ENCODE measurements at regions not wholly inside any gene's neighbourhood (a gene's known extent, or its start where the extent isn't known, plus 50 kb on each side); places are given as distances from the start of the nearest gene placed in this dataset.
"Not testable (repeated sequence)": the region's sequence is repeated elsewhere in the genome, so short reads cannot be mapped to it uniquely, and the experiment has no call there.

DNA sequence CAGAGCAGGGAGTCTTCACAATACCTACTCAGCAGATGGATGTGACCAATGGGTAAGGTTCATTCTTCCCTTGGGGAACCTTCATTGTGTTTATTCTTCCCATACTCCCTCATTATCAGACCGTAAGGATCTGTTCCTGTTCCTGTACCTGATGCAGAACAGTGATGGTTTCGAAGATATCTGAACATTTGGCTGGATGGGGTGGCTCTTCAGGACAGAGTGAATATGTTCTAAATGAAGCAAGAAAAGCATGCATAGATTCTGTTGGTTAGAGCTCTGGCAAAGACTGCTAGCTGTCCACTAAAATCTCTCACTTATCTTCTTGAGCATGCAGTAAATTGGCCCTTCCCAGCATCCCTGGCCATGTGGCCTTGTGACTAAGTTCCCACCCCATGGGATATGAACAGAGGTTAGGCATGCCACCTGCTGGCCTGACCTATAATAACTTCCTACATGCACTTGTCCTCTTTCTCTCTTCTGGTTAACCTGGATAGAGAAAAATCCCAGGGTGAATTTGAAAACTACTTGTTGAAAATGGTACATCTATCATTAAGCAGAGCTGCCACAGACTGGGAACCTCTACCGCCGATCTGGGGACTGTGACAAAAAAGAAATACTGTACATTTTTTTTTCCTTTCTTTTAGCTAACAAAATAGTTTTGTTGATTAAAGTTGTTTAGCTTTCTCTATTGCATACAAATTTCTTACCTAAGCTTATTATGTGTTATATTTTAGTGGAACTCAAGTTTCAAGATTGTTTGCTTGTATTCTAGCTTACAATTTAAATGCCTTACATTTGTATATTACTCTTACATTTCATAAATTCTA is 60.0 kb upstream of the BANK1 start:
- peak; percentile 12 to 42 for DNase-seq (ENCODE audit: low read depth in 2 of 2)

DNA sequence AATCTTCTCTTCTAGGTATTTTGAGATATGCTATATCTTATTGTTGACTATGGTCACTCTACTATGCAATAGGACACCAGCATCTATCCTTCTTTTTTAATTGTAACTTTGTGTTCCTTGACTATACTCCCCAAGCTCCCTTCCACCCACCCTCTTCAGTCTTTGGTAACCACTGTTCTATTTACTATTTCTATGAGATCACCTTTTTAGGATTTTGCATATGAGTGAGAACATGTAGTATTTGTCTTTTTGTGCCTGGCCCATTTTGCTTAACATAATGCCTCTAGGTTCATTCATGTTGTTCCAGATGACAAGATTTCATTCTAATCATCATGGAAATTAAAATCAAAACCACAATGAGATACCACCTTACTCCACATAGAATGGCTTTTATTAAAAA is 63.3 kb upstream of the BANK1 start:
- DNase-seq (ENCODE audit: low read depth in 2 of 2) = no peak

DNA sequence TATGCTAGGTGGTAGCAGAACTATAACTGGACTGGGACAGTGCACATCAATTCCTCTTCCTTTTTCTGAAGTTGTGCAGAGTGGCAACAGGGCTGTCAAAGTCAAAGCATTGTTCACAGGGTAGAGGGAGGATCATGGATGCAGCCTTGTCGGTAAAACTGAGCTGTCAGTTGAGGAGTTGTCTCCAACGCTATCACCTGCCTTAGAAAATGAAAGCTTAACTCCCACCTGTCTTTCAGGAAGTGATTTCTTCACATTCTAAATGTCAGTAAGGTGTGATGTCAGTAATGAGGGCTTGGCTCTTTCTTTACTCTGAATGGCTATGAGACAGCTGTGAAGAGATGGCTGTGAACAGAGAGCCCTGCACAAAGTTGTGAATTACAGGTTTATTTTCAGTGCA is 66.4 kb upstream of the BANK1 start:
- DNase-seq (ENCODE audit: low read depth in 2 of 2) = no peak

DNA sequence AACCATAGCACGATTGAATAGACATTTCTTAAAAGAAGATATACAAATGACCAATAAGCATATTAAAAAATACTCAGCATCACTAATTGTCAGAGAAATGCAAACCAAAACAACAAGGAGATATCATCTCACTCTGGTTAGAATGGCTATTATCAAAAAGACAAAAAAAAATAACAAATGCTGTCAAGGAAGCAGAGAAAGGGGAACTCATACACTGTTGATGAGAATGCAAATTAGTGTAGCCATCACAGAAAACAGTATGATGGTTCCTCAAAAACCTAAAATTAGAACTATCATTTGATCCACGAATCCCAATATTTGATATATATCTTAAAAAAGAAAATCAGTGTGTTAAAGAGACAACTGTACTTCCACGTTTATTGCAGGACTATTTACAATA is 71.7 kb upstream of the BANK1 start:
- DNase-seq (ENCODE audit: low read depth in 2 of 2) = no peak

DNA sequence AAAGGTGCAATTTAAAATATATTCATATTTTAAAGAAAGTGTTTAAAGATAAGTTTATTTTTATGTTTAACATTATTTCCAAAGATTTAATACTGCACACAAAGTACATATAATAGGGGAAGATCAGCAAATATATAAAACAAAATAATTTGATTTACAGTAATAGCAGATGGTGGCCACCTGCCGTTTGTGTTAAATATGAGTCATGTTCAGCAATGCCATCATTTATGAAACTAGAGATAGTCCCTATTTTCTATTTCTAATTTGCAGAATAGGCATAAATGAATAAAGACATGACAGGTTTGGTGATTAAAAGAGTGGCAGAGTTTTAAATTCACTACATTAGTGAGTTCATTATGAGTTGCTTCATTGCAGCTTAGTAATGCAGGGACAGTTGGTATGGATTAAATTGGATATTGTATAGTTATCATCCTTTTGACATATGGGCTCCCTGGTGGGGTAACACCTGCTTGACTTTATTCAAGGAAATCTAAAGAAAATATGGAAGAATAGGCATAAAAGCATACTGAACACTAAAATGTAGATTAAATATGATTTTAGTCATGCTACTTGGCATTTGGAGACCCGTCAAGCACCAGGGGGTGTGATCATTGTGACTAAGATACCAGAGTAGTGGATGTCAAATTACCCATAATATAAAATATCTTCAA is 78.8 kb upstream of the BANK1 start:
- DNase-seq (ENCODE audit: low read depth in 2 of 2) = no peak

DNA sequence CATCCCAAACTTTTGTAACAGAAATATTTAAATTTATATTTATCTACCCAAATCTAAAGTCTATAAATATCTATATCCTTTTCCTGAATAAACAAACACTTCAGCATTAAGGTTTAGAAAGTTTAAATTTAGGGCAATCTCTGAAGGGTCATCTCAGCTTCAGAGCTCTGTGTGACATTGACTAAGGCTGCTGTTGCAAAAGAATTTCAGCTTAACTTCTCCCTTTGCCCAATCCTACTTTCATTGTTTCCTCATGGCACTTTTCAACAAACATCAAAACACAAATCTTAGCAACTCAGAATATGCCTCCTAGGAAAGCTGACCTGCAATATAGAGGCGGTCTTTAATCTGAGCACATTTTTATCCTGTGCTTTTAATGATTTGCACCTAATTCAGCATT is 79.7 kb upstream of the BANK1 start:
- DNase-seq (ENCODE audit: low read depth in 2 of 2) = no peak

DNA sequence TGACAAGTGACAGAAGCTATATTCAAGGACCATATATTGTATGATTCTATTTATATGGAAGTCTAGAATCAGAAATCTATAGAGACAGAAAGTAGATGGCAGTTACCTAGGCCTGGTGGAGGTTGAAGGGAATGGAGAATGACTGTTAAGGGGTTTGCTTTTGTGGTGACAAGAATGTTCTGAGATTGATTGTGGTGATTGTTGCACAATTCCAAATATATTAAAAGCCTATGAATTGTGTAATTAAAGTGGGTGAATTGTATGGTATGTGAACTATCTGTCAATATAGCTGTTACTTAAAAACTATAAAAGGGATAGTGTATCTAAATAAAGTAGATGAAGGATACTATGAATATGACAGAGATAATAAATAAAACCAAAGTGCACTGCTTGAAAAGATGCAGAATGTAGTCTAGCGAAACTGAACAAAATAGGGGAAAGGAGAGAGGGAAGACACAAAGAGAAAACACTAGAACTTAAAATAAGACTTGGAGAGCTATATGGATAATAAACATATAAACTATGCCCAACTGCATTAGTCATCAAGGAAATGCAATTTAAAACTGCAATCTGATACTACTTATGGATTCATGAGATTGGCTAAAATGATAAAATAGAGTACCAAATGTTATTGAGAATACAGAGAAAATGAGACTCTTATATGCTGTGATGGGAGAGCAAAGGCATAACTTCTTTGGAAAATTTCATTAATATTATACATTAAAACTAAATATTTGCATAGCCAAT is 82.1 kb upstream of the BANK1 start:
- DNase-seq (ENCODE audit: low read depth in 2 of 2) = no peak

DNA sequence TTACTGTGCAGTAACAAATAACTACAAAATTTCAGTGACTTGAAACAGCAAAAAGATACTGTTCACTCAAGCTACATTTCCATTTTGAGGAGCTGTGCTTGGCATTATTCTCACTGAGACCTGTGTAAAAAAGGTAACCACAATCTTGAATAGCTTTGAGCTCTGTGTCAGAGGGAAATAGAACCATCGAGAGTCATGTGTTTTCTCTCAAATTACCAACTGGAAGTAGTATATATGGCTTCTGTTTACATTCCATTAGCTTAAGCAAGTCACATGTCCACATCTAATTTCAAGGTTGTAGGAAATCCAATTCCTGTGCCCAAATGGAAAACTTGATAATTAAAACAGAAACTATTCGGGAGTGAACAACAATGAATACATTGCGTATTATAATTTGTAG is 82.9 kb upstream of the BANK1 start:
- no peak for DNase-seq (ENCODE audit: low read depth in 2 of 2)

DNA sequence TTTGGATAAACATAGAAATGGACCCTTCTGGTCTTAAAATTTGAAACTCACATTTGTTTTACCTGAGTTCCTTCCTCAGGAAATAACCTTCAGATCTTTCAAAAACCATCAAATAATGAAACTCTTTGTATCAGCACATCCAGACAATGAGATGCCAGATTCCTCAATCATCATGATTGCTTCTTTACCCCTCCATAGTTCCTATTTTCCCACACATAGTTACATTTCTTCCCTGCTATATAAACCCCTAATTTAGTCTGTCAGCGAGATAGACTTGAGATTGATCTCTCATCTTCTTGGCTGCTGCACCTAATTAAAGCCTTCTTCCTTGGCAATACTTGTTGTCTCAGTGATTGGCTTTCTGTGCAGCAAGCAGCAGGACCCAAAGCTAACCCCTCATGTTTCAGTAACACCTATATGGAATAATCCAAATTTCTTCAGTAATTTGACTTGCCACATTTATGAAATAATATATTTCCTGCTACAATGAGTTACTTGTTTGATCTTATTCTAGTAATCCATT is 83.9 kb upstream of the BANK1 start:
- no peak for DNase-seq (ENCODE audit: low read depth in 2 of 2)

DNA sequence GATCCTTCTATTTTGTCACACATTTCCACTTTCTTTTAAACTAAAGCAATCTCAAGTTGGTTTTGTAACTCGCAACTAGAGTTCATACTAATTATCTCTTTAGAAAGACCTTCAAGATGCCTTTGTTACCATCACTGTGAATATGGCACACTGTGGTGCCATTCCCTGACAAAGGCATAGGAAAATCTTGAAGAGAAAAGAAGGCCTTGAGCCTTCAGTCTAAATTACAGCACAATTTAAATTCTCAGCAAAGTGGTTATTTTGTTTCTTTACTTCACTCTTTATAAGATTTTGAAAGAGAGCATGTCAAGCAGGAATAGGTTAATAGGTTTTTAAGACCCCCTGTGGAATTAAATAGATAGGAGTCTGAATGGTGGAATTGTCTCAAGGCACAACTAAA is 89.0 kb upstream of the BANK1 start:
- no peak for DNase-seq (ENCODE audit: low read depth in 2 of 2)

DNA sequence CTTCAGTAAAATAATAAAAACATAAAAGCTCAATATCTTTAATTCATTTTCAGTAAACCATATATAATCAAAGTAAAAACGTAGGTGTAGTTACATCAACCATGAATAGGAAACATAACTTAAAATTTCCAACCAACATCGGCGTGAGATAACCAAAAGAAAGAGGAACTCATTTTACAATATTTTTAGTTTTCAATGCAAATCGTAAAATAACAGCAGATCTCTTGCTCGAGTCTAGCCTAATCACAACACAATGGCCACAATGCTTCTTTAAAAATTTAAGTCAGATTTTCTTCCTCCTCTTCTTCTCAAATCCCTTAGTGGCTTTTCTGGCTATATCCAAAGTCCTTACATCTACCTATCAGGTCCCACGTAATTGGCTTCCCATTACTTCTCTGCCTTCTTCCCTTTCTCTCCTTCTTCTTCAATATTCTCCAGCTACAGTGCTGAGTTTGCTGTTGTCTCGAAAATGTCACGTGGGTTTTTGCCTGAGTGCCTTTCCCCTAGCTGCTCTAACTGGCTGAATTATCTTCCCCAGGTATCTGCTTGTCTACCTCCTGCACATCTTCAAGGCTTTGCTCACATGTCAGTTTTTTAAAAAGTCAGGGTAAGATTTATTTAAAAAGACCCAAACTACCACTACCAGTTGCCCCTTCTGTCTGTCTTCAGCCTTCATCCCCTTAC is 90.9 kb upstream of the BANK1 start:
- no peak for DNase-seq (ENCODE audit: low read depth in 2 of 2)

DNA sequence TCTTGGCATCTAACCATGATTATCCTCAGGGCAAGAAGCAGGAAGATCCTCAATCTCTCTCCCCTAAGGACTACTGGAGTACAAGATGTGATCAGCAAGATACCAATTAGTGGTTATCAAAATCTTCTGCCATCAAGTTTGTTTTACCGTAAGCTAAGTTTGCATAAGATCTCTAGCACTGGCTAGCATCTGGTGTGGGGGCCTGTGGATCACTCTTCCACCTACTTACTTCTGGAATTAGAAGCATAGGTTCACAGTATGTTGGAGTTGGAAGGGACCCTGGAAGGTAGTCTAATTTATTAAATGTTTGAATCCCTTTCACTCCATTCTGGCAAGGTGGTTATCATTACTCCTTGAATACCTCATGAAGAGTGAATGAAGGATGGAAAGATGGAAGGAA is 93.3 kb upstream of the BANK1 start:
- no peak for DNase-seq (ENCODE audit: low read depth in 2 of 2)

DNA sequence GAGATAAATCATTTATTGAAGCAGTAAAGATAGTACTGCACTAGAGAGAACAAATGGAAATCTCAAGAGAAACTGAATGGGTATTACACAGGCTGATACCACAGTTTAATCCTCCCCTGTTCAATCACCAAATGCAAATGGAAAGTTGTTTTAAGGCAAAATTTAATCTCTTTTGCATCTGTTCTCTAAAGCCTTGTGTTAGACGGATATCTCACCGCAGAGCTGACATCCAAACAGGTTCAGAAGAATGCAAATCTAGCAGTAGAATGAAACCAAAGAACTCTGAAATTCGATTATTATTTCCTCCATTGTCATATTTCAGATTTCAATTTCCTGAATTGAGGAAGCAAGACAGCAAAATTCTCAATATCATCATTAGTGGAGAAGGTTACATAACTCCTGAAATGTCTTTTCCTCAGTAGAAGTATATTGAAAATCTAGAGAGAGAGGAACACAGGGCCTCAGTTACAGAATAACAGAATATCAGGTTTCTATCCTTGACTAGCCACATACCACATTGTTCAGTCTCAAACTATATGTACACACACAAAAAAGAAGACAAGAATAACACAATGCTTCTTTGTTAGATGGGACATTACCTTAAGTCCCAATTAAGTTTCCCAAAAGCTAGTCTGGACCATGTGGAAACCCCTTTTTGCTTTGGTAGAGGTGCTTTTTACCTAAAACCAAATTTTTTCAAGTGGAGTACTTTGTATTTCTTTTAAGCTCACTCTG is 94.1 kb upstream of the BANK1 start:
- DNase-seq (ENCODE audit: low read depth in 2 of 2) = no peak

DNA sequence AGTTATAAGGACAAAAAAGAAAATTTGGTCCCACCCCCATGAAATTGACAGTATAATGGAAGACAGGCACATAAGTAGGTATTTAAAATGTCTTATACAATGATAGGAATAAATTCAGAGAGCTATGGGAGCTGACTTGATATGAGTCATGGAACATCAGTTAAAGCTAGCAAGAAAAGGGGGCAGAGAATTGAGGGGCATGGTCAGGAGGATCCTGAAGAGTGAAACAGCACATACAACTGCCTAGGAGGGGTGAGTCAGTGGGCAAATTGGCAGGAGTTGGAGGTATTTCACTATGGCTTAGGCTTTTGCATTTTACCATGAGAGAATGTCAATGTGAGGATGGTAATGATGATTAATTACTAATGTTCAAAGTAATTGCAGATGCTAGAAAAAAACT is 95.4 kb upstream of the BANK1 start:
- no peak for DNase-seq (ENCODE audit: low read depth in 2 of 2)

DNA sequence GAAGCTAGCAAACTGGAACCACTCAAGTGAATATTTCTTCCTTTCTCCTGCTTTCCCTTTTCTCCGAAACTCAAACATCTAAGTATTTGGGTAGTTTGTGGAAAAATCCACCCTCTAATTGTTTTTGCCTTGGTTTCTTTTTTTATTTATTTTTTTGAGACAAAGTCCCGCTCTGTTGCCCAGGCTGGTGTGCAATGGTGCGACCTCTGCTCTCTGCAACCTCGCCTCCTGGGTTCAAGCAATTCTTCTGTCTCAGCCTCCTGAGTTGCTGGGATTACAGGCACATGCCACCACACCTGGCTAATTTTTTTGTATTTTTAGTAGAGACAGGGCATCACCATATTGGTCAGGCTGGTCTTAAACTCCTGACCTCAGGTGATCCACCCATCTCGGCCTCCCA is 96.1 kb upstream of the BANK1 start:
- DNase-seq (ENCODE audit: low read depth in 2 of 2) = not testable (repeated sequence)

DNA sequence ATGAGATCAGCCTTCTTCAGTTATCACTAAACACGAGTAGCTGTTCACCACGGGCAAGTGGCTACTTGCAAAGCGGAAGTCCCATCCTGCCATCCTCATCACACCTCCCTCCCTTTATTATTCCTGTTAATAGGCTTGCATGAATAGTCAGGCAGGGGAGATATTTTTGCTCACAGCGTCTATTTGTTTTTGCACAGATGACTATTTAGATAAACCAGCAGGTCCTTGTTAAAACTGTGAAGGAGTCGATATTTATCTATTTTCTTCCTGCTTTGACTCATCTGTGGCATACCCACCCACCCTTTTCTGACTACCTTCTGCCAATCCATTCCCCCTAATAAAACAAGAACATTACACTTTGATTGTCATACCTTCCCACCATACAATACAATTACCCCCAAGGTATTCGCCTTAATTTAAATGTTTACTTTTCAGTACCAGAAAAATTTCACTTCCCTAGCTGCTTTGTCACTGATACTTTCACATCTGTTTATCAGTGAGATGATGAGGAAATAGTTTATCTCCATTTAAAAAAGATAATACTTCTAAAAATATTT is 96.6 kb upstream of the BANK1 start:
- no peak for DNase-seq (ENCODE audit: low read depth in 2 of 2)

DNA sequence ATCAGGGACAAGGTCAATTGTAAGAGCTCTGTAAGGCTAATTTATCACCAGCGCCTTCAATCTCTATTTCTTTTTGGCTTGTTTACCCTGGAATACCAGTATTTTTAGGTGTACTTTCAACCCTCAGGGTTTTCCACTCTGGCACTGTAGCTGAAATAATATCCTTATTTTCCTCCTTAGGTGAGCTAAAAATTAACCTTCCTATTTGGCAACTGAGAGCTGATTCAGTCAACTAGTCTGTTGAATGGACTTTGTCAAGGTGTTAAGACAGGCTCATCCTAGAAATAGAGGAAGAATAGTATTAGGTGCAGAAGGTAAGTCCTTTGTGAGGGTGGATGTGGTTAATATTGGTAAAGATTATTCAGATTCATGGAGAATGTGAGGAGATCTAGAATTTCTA is 101.3 kb upstream of the BANK1 start:
- DNase-seq (ENCODE audit: low read depth in 2 of 2) = no peak

DNA sequence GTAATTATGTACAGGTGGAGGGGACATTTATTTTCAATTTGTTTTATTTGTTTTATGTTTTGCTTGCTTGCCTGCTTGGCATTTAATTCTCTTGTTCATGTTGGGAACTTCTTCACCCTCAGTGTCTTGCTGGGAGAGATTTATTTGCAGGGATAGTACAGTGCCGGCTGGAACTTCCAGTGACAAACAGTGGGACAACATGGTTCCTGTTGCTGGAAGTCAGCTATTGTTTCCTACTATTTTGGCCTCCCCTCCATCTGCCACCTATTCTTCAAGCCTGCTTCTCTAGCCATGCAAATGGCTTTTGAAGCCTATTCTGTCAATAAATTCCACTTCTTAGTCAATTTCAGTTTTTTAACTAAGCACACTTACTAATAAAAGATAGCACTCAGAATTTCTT is 105.4 kb upstream of the BANK1 start:
- no peak for DNase-seq (ENCODE audit: low read depth in 2 of 2)

DNA sequence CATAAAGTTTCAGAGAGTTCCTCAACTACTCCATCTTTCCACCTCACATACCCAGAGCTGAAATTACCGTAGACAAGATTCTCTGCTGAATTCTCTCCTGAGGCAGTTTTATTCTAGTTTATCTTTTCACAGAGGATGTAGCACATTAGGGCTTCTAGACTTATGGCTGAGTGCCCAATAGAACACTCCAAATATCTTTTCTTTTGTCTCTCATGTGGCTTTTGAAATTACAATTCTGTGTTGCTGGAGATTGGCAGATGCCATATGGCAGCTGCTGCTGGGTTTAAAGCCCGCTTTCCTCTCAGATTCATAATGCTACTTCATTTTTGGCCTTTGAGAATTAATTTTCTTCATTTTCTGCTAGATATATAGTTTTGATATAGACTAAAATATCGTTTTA is 107.6 kb upstream of the BANK1 start:
- DNase-seq (ENCODE audit: low read depth in 2 of 2) = no peak

DNA sequence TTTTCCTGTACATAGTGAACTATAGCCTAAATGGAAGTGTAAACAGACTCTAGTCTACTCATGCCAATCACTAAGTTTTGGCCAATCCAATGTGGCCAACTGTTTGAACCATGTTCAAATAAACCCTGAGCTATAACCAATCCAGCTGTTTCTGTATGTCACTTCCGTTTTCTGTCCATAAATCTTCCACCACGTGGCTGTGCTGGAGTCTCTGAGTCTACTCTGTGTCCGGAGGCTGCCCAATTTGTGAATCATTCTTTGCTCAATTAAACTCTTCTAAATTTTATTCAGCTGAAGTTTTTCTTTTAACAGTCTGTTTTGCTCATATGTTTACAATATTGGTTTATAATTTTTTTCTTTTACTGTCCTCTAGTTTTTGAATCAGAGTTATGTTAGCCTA is 112.3 kb upstream of the BANK1 start:
- no peak for DNase-seq (ENCODE audit: low read depth in 2 of 2)

DNA sequence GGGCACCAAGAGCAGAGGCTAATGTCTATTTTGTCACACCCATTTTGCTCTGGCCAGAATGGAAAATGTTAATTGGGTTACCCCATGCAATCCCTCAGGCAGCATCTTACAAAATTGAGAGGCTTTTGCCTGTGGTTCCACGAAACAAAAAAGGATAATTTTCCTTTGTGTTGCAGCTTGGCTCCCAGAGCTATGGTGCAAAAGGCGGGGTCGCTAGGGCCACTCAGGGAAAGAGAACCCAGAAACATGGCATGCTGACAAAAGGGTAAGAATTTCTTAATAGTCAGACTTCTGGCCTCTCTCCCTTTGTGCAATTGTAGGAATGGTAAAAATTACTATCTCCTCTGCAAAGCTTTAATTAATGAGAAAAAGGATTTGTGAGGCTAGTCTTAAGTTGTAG is 119.6 kb upstream of the BANK1 start:
- DNase-seq (ENCODE audit: low read depth in 2 of 2) = no peak
